PC-3 (cell line): ENCODE measurements at regions not wholly inside any gene's neighbourhood (a gene's known extent, or its start where the extent isn't known, plus 50 kb on each side); places are given as distances from the start of the nearest gene placed in this dataset.
A peak's percentile ranks its signal among the peaks of the same experiment; 100 is the strongest.

ENCODE experiments used
- ATAC-seq: fragments of 200-7000 bp; cut with Tn5 transposase; 2 replicates; pipeline ENCODE4 v1.9.1; 2020; ENCODE audit warnings: mild to moderate bottlenecking, moderate library complexity
- BruUV-seq: library from RNA; stranded (reverse); fragments of 400-500 nt; replicated peaks from 2 replicates; lab custom pipeline; 2021; lab: Mats Ljungman, UMichigan
- CTCF ChIA-PET: fragments of 300-600 bp; sonication (Branson Sonifier 250); formaldehyde crosslinking; loops from one replicate; lab custom pipeline; 2022; ENCODE audit warnings: antibody characterized with exemption; lab: Charles Lee
- POLR2A ChIA-PET: fragments of 300-600 bp; sonication (Branson Sonifier 250); formaldehyde crosslinking; loops from one replicate; lab custom pipeline; 2022; ENCODE audit warnings: antibody characterized with exemption; ENCODE audit not compliant: unreplicated experiment; lab: Charles Lee
- DNase-seq: peaks from one replicate; pipeline ENCODE4 v3.0.0-alpha.2; 2015
- H2AFZ ChIP-seq: fragments of 300-600 bp; sonication (generic); 2 replicates; pipeline ENCODE4 v1.6.0; 2016; ENCODE audit warnings: antibody characterized with exemption, low read length
- H3F3A ChIP-seq: fragments of 300-600 bp; sonication (generic); one replicate; pipeline ENCODE4 v1.6.0; 2017; ENCODE audit warnings: antibody characterized with exemption, low read length, control low read depth, mild to moderate bottlenecking; ENCODE audit not compliant: unreplicated experiment
- H3K27ac ChIP-seq: fragments of 300-600 bp; sonication (generic); 2 replicates; pipeline ENCODE4 v1.5.1; 2016; ENCODE audit warnings: mild to moderate bottlenecking, low read length
- H3K27me3 ChIP-seq: fragments of 300-600 bp; sonication (generic); 2 replicates; pipeline ENCODE4 v1.6.1; 2016; ENCODE audit warnings: low read length, mixed read lengths
- H3K36me3 ChIP-seq: fragments of 300-600 bp; sonication (generic); 2 replicates; pipeline ENCODE4 v1.6.1; 2016; ENCODE audit warnings: low read depth, mixed run types, low read length, mixed read lengths
- H3K4me1 ChIP-seq: fragments of 300-600 bp; sonication (generic); 2 replicates; pipeline ENCODE4 v1.5.1; 2016; ENCODE audit warnings: low read length; ENCODE audit not compliant: insufficient read depth
- H3K4me2 ChIP-seq: fragments of 300-600 bp; sonication (generic); 2 replicates; pipeline ENCODE4 v1.6.0; 2016; ENCODE audit warnings: low read length
- H3K4me3 ChIP-seq: fragments of 300-600 bp; sonication (generic); 2 replicates; pipeline ENCODE4 v1.5.1; 2016; ENCODE audit warnings: mild to moderate bottlenecking, low read length, mixed read lengths
- H3K79me2 ChIP-seq: fragments of 300-600 bp; sonication (generic); 2 replicates; pipeline ENCODE4 v1.6.1; 2017; ENCODE audit warnings: low read length, mixed read lengths
- H3K9ac ChIP-seq: fragments of 300-600 bp; sonication (generic); 2 replicates; pipeline ENCODE4 v1.6.0; 2016; ENCODE audit warnings: mild to moderate bottlenecking, low read length
- H3K9me2 ChIP-seq: fragments of 300-600 bp; sonication (generic); replicated peaks from 2 replicates; pipeline ENCODE4 v1.6.1; 2016; ENCODE audit warnings: mixed run types, low read length, mixed read lengths
- H3K9me3 ChIP-seq: fragments of 300-600 bp; sonication (generic); 2 replicates; pipeline ENCODE4 v1.6.1; 2016; ENCODE audit warnings: low read length, mixed read lengths
- H4K20me1 ChIP-seq: fragments of 300-600 bp; sonication (generic); 2 replicates; pipeline ENCODE4 v1.6.1; 2016; ENCODE audit warnings: low read length, mixed read lengths
- CTCF ChIP-seq: fragments of 300-600 bp; sonication (generic); conservative IDR thresholded peaks from 2 replicates; pipeline ENCODE4 v1.5.1; 2017; ENCODE audit warnings: antibody characterized with exemption, low read depth, mild to moderate bottlenecking, low read length
- EZH2 ChIP-seq: fragments of 300-600 bp; sonication (generic); IDR thresholded peaks from one replicate; pipeline ENCODE4 v1.6.1; 2017; ENCODE audit warnings: antibody characterized with exemption, mild to moderate bottlenecking, low read length; ENCODE audit not compliant: unreplicated experiment
- EZH2phosphoT487 ChIP-seq: fragments of 300-600 bp; sonication (generic); IDR thresholded peaks from 2 replicates; pipeline ENCODE4 v1.6.1; 2018; ENCODE audit warnings: mild to moderate bottlenecking, antibody characterized with exemption, low read length, borderline replicate concordance
- intact Hi-C: fragments of 100-400 bp; cut with micrococcal nuclease; formaldehyde crosslinking; loops from 2 replicates; pipeline ENCODE4 v1.9.0; 2023

DNA sequence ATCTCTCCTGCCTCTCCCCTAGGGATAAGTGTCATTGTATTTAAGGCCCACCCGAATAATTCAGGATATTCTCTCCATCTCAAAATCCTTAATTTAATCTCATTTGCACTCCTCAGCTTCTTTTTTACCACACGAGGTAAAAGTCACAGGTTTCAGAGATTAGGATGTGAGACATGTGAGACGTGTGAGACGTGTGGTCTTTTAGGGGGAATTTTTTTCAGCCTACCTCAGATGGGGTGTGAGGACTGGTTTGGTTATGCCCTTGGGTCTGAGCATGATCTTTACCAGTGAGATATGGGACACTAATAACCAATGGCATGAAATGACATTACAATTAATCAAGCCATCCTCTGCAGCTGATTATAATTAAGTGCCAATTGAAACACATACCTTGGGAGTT is 324.2 kb downstream of the BMP2 start:
- Histone ChIP-seq H3K27me3 (peaks cover 24% of the 10 kb centered on the region), H4K20me1 (no peaks in the 10 kb centered on the region), H3K9me2 (no peaks in the 10 kb centered on the region), H3K4me2 (no peak overlapping the region), H3K4me1 (no peaks in the 10 kb centered on the region), H3K4me3 (no peak overlapping the region), H3F3A (no peaks in the 10 kb centered on the region), H3K36me3 (no peaks in the 10 kb centered on the region), H3K79me2 (no peaks in the 10 kb centered on the region), H3K9ac (no peak overlapping the region), H3K9me3 (no peaks in the 10 kb centered on the region), H2AFZ (no peak overlapping the region), H3K27ac (no peak overlapping the region)
- intact Hi-C loops = no loop called here
- ChIA-PET POLR2A (interaction anchor here (0.5 kb wide), 1 partner anchor 335 kb away, joined by 3 read pairs; no protein-coding TSS in a partner anchor), CTCF (no interaction called here)
- TF ChIP-seq EZH2 = no peak
- no peak for TF ChIP-seq CTCF
- TF ChIP-seq EZH2phosphoT487 = no peak
- no peak for DNase-seq
- ATAC-seq = no peak
- BruUV-seq = no TSS peak

- Histone ChIP-seq H2AFZ (no peak overlapping the region), H3K36me3 (no peaks in the 10 kb centered on the region), H3F3A (no peaks in the 10 kb centered on the region), H3K4me2 (no peak overlapping the region), H3K9me2 (no peaks in the 10 kb centered on the region), H4K20me1 (no peaks in the 10 kb centered on the region), H3K4me3 (no peak overlapping the region), H3K9me3 (no peaks in the 10 kb centered on the region), H3K79me2 (no peaks in the 10 kb centered on the region), H3K27me3 (peaks cover 12% of the 10 kb centered on the region; the same call in 1 of the 2 replicates), H3K9ac (no peak overlapping the region), H3K27ac (no peak overlapping the region), H3K4me1 (no peaks in the 10 kb centered on the region)
- no peak for ATAC-seq
- ChIA-PET CTCF (no interaction called here), POLR2A (no interaction called here)
- TF ChIP-seq CTCF = peak; percentile 81
- no peak for TF ChIP-seq EZH2phosphoT487
- no peak for TF ChIP-seq EZH2
- intact Hi-C loops = no loop called here
- peak; percentile 71 for DNase-seq
- no TSS peak for BruUV-seq
Observed at GRCh38 chr20:7094438-7094997, 327.0 kb downstream of the BMP2 start.

- intact Hi-C loops = no loop called here
- Histone ChIP-seq H3K27me3 (peaks cover 73% of the 10 kb centered on the region), H3K4me2 (no peak overlapping the region), H4K20me1 (no peaks in the 10 kb centered on the region), H3K27ac (no peak overlapping the region), H3K4me1 (no peaks in the 10 kb centered on the region), H3K9ac (no peak overlapping the region), H3K9me3 (no peaks in the 10 kb centered on the region), H3K4me3 (no peak overlapping the region), H2AFZ (no peak overlapping the region), H3F3A (no peaks in the 10 kb centered on the region), H3K36me3 (no peaks in the 10 kb centered on the region), H3K79me2 (no peaks in the 10 kb centered on the region), H3K9me2 (0 out of 2 replicates have a peak, but pooled peaks cover 3% of the 10 kb centered on the region)
- ChIA-PET POLR2A (no interaction called here), CTCF (no interaction called here)
- no peak for DNase-seq
- no peak for ATAC-seq
- TF ChIP-seq CTCF (no peak), EZH2 (no peak), EZH2phosphoT487 (no peak)
- BruUV-seq = no TSS peak
Observed at GRCh38 chr20:7106910-7107309, 339.4 kb downstream of the BMP2 start.
